GM12878 (cell line): ENCODE measurements at regions not wholly inside any gene's neighbourhood (a gene's known extent, or its start where the extent isn't known, plus 50 kb on each side); places are given as distances from the start of the nearest gene placed in this dataset.

Experiments used
- ATAC-seq: fragments of 200-7000 bp; cut with Tn5 transposase; 3 replicates; pipeline ENCODE4 v1.9.1; 2020; ENCODE audit warnings: mild to moderate bottlenecking, moderate library complexity
- BruUV-seq: library from RNA; stranded (reverse); fragments of 400-500 nt; replicated peaks from 2 replicates; lab custom pipeline; 2021; lab: Mats Ljungman, UMichigan
- CTCF ChIA-PET: fragments of 300-600 bp; sonication (Branson Sonifier 250); formaldehyde crosslinking; extraction: SDS; loops from one replicate; lab custom pipeline; 2021; ENCODE audit warnings: inconsistent platforms; lab: Yijun Ruan, JAX
- POLR2A ChIA-PET: fragments of 350-600 bp; formaldehyde crosslinking; extraction: SDS; loops from one replicate; lab custom pipeline; 2021; ENCODE audit warnings: inconsistent platforms; lab: Charles Lee
- RAD21 ChIA-PET: fragments of 300-600 bp; sonication (Branson Sonifier 250); formaldehyde crosslinking; loops from one replicate; lab custom pipeline; 2023; ENCODE audit warnings: antibody characterized with exemption; ENCODE audit not compliant: unreplicated experiment; lab: Charles Lee
- SMC1A ChIA-PET: fragments of 300-600 bp; sonication (Branson Sonifier 250); formaldehyde crosslinking; loops from one replicate; lab custom pipeline; 2023; ENCODE audit not compliant: unreplicated experiment, uncharacterized antibody; lab: Charles Lee
- DNase-seq: peaks from one replicate; pipeline ENCODE4 v3.0.0-alpha.2; 2011; ENCODE audit warnings: low read depth, low spot score
- FAIRE-seq: peaks from 3 replicates; lab custom pipeline; 2011; peaks lifted over from hg19 to GRCh38; lab: Jason Lieb, UNC
- H2AFZ ChIP-seq: 2 replicates; pipeline ENCODE4 v1.6.0; 2011; ENCODE audit warnings: low read depth, low read length, control low read depth; ENCODE audit not compliant: control insufficient read depth
- H3K27ac ChIP-seq: 2 replicates; pipeline ENCODE4 v1.5.1; 2011; ENCODE audit warnings: control low read depth; ENCODE audit not compliant: control insufficient read depth, insufficient read depth
- H3K27me3 ChIP-seq, 2 experiments: replicated peaks in 1 of 2; 2 replicates each; pipeline versions ENCODE4 v1.6.0 to v1.6.1; 2011; ENCODE audit warnings: low read length in 1 of 2; ENCODE audit not compliant: control insufficient read depth in 2 of 2, insufficient read depth in 2 of 2
- H3K36me3 ChIP-seq, 2 experiments: 2 replicates each; pipeline ENCODE4 v1.5.1; 2011; ENCODE audit warnings: low read length in 1 of 2; ENCODE audit not compliant: control insufficient read depth in 2 of 2, insufficient read depth in 2 of 2
- H3K4me1 ChIP-seq: 2 replicates; pipeline ENCODE4 v1.6.1; 2011; ENCODE audit warnings: mild to moderate bottlenecking, low read length, moderate library complexity, mixed read lengths; ENCODE audit not compliant: control insufficient read depth, insufficient read depth
- H3K4me2 ChIP-seq: 2 replicates; pipeline ENCODE4 v1.6.0; 2011; ENCODE audit warnings: control low read depth; ENCODE audit not compliant: control insufficient read depth, insufficient read depth
- H3K4me3 ChIP-seq: fragments of 200-600 bp; sonication (generic); 2 replicates; pipeline ENCODE4 v1.5.1; 2016
- H3K79me2 ChIP-seq: 2 replicates; pipeline ENCODE4 v1.6.0; 2011; ENCODE audit warnings: low read length; ENCODE audit not compliant: control insufficient read depth, insufficient read depth
- H3K9ac ChIP-seq: 2 replicates; pipeline ENCODE4 v1.8.0; 2011; ENCODE audit warnings: low read length, control low read depth, mixed read lengths; ENCODE audit not compliant: control insufficient read depth, insufficient read depth
- H3K9me3 ChIP-seq: replicated peaks from 3 replicates; pipeline ENCODE4 v1.5.1; 2011; ENCODE audit warnings: mild to moderate bottlenecking, low read length; ENCODE audit not compliant: control insufficient read depth, insufficient read depth
- H4K20me1 ChIP-seq: 2 replicates; pipeline ENCODE4 v1.6.0; 2011; ENCODE audit not compliant: control insufficient read depth, insufficient read depth
- BCL11A ChIP-seq: IDR thresholded peaks from 2 replicates; pipeline ENCODE4 v1.6.1; 2011; ENCODE audit warnings: low read depth, low read length
- BMI1 ChIP-seq: fragments of 450-650 bp; IDR thresholded peaks from 2 replicates; pipeline ENCODE4 v1.6.1; 2016; ENCODE audit warnings: mild to moderate bottlenecking, moderate library complexity, borderline replicate concordance
- CREM ChIP-seq: IDR thresholded peaks from 2 replicates; pipeline ENCODE4 v1.6.1; 2014; ENCODE audit warnings: antibody characterized with exemption, low read depth
- E4F1 ChIP-seq: fragments of 450-650 bp; IDR thresholded peaks from 2 replicates; pipeline ENCODE4 v1.6.1; 2018; ENCODE audit warnings: borderline replicate concordance, mild to moderate bottlenecking; ENCODE audit not compliant: partially characterized antibody
- FOS ChIP-seq: IDR thresholded peaks from 3 replicates; pipeline ENCODE4 v1.6.1; 2011; ENCODE audit warnings: borderline replicate concordance; ENCODE audit not compliant: insufficient read length; ENCODE audit errors: extremely low read depth
- FOXK2 ChIP-seq: fragments of 450-650 bp; IDR thresholded peaks from 2 replicates; pipeline ENCODE4 v1.6.1; 2017; ENCODE audit warnings: mild to moderate bottlenecking, moderate library complexity
- IRF4 ChIP-seq: IDR thresholded peaks from 2 replicates; pipeline ENCODE4 v1.6.1; 2011; ENCODE audit warnings: low read depth, low read length
- MXI1 ChIP-seq: fragments of 150-350 bp; IDR thresholded peaks from 2 replicates; pipeline ENCODE4 v1.6.1; 2011; ENCODE audit warnings: low read depth, mild to moderate bottlenecking, inconsistent platforms, low read length, improper control_type of control experiment
- MYC ChIP-seq: IDR thresholded peaks from 2 replicates; pipeline ENCODE4 v1.6.1; 2011; ENCODE audit warnings: mild to moderate bottlenecking, low read length, moderate library complexity, inconsistent platforms; ENCODE audit not compliant: insufficient read depth, insufficient replicate concordance, insufficient read length, severe bottlenecking
- POU2F2 ChIP-seq: IDR thresholded peaks from 3 replicates; pipeline ENCODE4 v1.6.1; 2011; ENCODE audit warnings: low read depth, mild to moderate bottlenecking, low read length, borderline replicate concordance
- RAD51 ChIP-seq: fragments of 450-650 bp; IDR thresholded peaks from 2 replicates; pipeline ENCODE4 v1.6.1; 2016; ENCODE audit warnings: moderate library complexity, mild to moderate bottlenecking, inconsistent platforms
- RBBP5 ChIP-seq: fragments of 200-600 bp; sonication (generic); conservative IDR thresholded peaks from 2 replicates; pipeline ENCODE4 v1.6.1; 2016
- SMARCA5 ChIP-seq: fragments of 450-650 bp; IDR thresholded peaks from 2 replicates; pipeline ENCODE4 v1.6.1; 2017; ENCODE audit warnings: mild to moderate bottlenecking
- SREBF1 ChIP-seq: IDR thresholded peaks from 2 replicates; pipeline ENCODE4 v1.6.1; 2012; ENCODE audit warnings: mild to moderate bottlenecking, low read length
- TAF1 ChIP-seq: IDR thresholded peaks from 2 replicates; pipeline ENCODE4 v1.6.1; 2011; ENCODE audit warnings: mild to moderate bottlenecking, low read depth, low read length, borderline replicate concordance
- WGBS: methylation state at CpG from one replicate; pipeline ENCODE4 v1.1.6; 2016; ENCODE audit warnings: low lambda C conversion rate; ENCODE audit not compliant: insufficient replicate concordance, insufficient coverage; ENCODE audit errors: missing lambda C conversion rate; 5-methylcytosine and 5-hydroxymethylcytosine counted together
- in situ Hi-C: fragments of 300-500 bp; cut with MboI; formaldehyde crosslinking; loops from 9 replicates; pipeline ENCODE4 v1.14.3; 2018; ENCODE audit warnings: mixed read lengths
- intact Hi-C: fragments of 100-400 bp; cut with micrococcal nuclease; formaldehyde crosslinking; loops from one replicate; pipeline ENCODE4 v1.14.2; 2022; ENCODE audit not compliant: unreplicated experiment
- TF ChIP-seq, protein P1 (sequence below): IDR thresholded peaks from 2 replicates; pipeline ENCODE4 v1.6.1; 2012; ENCODE audit warnings: mild to moderate bottlenecking, low read depth, low read length
- TF ChIP-seq, protein P2 (sequence below): fragments of 450-650 bp; IDR thresholded peaks from 2 replicates; pipeline ENCODE4 v1.6.1; 2017; ENCODE audit warnings: antibody characterized with exemption, mild to moderate bottlenecking, moderate library complexity

DNA sequence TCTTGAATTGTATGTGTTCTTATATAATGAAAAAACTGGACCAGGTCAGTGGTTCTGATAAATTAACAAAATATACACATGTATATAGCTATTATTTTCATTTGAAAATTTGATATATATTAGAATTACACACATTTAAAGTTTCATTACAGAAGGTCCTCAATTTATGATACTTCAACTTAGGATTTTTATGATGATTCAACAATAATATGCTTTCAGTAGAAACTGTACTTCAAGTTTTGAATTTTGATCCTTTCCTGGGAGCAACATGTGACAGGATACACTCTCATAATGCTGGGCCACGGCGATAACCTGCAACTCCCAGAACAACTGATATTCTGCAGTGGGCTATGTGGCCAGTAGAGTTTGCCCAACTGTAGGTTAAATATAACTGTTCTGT is 344.7 kb downstream of the TAF11L14 start:
- POLR2A ChIA-PET: no interaction called here
- no peak for DNase-seq
- intact Hi-C loops: no loop called here

More for the DNA sequence above, 344.7 kb downstream of the TAF11L14 start:
- H3K4me2 ChIP-seq: no peak overlapping the region
- H3K4me1 ChIP-seq: no peaks in the 10 kb centered on the region
- no peak overlapping the region for H3K27ac ChIP-seq
- ChIA-PET RAD21 (no interaction called here), SMC1A (no interaction called here), CTCF (no interaction called here)
- no peaks in the 10 kb centered on the region for H4K20me1 ChIP-seq
- no peaks in the 10 kb centered on the region for H3K9me3 ChIP-seq
- H3K27me3 ChIP-seq: no peaks in the 10 kb centered on the region
- FAIRE-seq (no peak), ATAC-seq (no peak)
- no TSS peak for BruUV-seq
- no peak overlapping the region for H3K9ac ChIP-seq
- H3K36me3 ChIP-seq: no peaks in the 10 kb centered on the region
- in situ Hi-C loops: no loop called here
- 50% methylated on average over 2 of the region's 2 CpGs for WGBS
- TF ChIP-seq BMI1: no peak
- TF ChIP-seq MXI1: no peak
- TF ChIP-seq SREBF1: no peak
- no peak for TF ChIP-seq E4F1
- TF ChIP-seq, protein P1, sequence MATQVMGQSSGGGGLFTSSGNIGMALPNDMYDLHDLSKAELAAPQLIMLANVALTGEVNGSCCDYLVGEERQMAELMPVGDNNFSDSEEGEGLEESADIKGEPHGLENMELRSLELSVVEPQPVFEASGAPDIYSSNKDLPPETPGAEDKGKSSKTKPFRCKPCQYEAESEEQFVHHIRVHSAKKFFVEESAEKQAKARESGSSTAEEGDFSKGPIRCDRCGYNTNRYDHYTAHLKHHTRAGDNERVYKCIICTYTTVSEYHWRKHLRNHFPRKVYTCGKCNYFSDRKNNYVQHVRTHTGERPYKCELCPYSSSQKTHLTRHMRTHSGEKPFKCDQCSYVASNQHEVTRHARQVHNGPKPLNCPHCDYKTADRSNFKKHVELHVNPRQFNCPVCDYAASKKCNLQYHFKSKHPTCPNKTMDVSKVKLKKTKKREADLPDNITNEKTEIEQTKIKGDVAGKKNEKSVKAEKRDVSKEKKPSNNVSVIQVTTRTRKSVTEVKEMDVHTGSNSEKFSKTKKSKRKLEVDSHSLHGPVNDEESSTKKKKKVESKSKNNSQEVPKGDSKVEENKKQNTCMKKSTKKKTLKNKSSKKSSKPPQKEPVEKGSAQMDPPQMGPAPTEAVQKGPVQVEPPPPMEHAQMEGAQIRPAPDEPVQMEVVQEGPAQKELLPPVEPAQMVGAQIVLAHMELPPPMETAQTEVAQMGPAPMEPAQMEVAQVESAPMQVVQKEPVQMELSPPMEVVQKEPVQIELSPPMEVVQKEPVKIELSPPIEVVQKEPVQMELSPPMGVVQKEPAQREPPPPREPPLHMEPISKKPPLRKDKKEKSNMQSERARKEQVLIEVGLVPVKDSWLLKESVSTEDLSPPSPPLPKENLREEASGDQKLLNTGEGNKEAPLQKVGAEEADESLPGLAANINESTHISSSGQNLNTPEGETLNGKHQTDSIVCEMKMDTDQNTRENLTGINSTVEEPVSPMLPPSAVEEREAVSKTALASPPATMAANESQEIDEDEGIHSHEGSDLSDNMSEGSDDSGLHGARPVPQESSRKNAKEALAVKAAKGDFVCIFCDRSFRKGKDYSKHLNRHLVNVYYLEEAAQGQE: no peak
- TF ChIP-seq SMARCA5: no peak
- TF ChIP-seq TAF1: no peak
- TF ChIP-seq FOS: no peak
- TF ChIP-seq CREM: no peak
- no peak for TF ChIP-seq RAD51
- no peak for TF ChIP-seq MYC
- TF ChIP-seq IRF4: no peak
- TF ChIP-seq FOXK2: no peak
- no peak for TF ChIP-seq POU2F2
- TF ChIP-seq BCL11A: no peak
- TF ChIP-seq RBBP5: no peak
- TF ChIP-seq, protein P2, sequence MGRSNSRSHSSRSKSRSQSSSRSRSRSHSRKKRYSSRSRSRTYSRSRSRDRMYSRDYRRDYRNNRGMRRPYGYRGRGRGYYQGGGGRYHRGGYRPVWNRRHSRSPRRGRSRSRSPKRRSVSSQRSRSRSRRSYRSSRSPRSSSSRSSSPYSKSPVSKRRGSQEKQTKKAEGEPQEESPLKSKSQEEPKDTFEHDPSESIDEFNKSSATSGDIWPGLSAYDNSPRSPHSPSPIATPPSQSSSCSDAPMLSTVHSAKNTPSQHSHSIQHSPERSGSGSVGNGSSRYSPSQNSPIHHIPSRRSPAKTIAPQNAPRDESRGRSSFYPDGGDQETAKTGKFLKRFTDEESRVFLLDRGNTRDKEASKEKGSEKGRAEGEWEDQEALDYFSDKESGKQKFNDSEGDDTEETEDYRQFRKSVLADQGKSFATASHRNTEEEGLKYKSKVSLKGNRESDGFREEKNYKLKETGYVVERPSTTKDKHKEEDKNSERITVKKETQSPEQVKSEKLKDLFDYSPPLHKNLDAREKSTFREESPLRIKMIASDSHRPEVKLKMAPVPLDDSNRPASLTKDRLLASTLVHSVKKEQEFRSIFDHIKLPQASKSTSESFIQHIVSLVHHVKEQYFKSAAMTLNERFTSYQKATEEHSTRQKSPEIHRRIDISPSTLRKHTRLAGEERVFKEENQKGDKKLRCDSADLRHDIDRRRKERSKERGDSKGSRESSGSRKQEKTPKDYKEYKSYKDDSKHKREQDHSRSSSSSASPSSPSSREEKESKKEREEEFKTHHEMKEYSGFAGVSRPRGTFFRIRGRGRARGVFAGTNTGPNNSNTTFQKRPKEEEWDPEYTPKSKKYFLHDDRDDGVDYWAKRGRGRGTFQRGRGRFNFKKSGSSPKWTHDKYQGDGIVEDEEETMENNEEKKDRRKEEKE: no peak
- no peaks in the 10 kb centered on the region for H3K79me2 ChIP-seq
- no peak overlapping the region for H3K4me3 ChIP-seq
- H2AFZ ChIP-seq: no peak overlapping the region
